PC-9 (cell line): ENCODE measurements at regions not wholly inside any gene's neighbourhood (a gene's known extent, or its start where the extent isn't known, plus 50 kb on each side); places are given as distances from the start of the nearest gene placed in this dataset.
A peak's percentile ranks its signal among the peaks of the same experiment; 100 is the strongest.

ENCODE experiments used
- BruUV-seq: library from RNA; stranded (reverse); fragments of 400-500 nt; replicated peaks from 2 replicates; lab custom pipeline; 2021; lab: Mats Ljungman, UMichigan
- CTCF ChIA-PET: fragments of 300-600 bp; sonication (Branson Sonifier 250); formaldehyde crosslinking; loops from one replicate; lab custom pipeline; 2022; ENCODE audit warnings: antibody characterized with exemption; lab: Charles Lee
- POLR2A ChIA-PET: fragments of 300-600 bp; sonication (Branson Sonifier 250); formaldehyde crosslinking; loops from one replicate; lab custom pipeline; 2022; ENCODE audit warnings: antibody characterized with exemption; ENCODE audit not compliant: unreplicated experiment; lab: Charles Lee
- DNase-seq, 2 experiments: peaks; one replicate each; pipeline versions ENCODE4 v3.0.0 to v3.0.0-alpha.2; 2015 to 2022; ENCODE audit warnings: mixed read lengths in 1 of 2
- H2AFZ ChIP-seq: fragments of 200-600 bp; sonication (generic); 2 replicates; pipeline ENCODE4 v1.8.1; 2017; ENCODE audit warnings: antibody characterized with exemption
- H3F3A ChIP-seq: fragments of 200-600 bp; sonication (generic); 2 replicates; pipeline ENCODE4 v1.8.1; 2017; ENCODE audit warnings: antibody characterized with exemption, mild to moderate bottlenecking, low read depth; ENCODE audit not compliant: insufficient read depth
- H3K27ac ChIP-seq: fragments of 200-600 bp; sonication (generic); 2 replicates; pipeline ENCODE4 v1.6.1; 2016; ENCODE audit warnings: mixed run types
- H3K27me3 ChIP-seq: fragments of 200-600 bp; sonication (generic); 2 replicates; pipeline ENCODE4 v1.6.1; 2016; ENCODE audit warnings: low read depth, mixed run types; ENCODE audit not compliant: insufficient read depth
- H3K36me3 ChIP-seq: fragments of 200-600 bp; sonication (generic); 2 replicates; pipeline ENCODE4 v1.6.1; 2016; ENCODE audit warnings: low read depth, mixed run types
- H3K4me1 ChIP-seq: fragments of 200-600 bp; sonication (generic); replicated peaks from 2 replicates; pipeline ENCODE4 v1.6.1; 2016; ENCODE audit warnings: mixed run types; ENCODE audit not compliant: insufficient read depth
- H3K4me2 ChIP-seq: fragments of 200-600 bp; sonication (generic); 2 replicates; pipeline ENCODE4 v1.6.1; 2017; ENCODE audit warnings: mixed run types
- H3K4me3 ChIP-seq: fragments of 200-600 bp; sonication (generic); 2 replicates; pipeline ENCODE4 v1.6.1; 2016; ENCODE audit warnings: mixed run types
- H3K79me2 ChIP-seq: fragments of 200-600 bp; sonication (generic); 2 replicates; pipeline ENCODE4 v1.6.1; 2017; ENCODE audit warnings: low read depth, mixed run types
- H3K9me2 ChIP-seq: fragments of 200-600 bp; sonication (generic); 2 replicates; pipeline ENCODE4 v1.8.1; 2017; ENCODE audit warnings: mild to moderate bottlenecking; ENCODE audit not compliant: insufficient read depth
- H3K9me3 ChIP-seq: fragments of 200-600 bp; sonication (generic); 2 replicates; pipeline ENCODE4 v1.8.1; 2016; ENCODE audit warnings: low read depth; ENCODE audit not compliant: insufficient read depth
- H4K20me1 ChIP-seq: fragments of 200-600 bp; sonication (generic); 2 replicates; pipeline ENCODE4 v1.8.1; 2017; ENCODE audit not compliant: insufficient read depth
- CTCF ChIP-seq: fragments of 200-600 bp; sonication (generic); conservative IDR thresholded peaks from 2 replicates; pipeline ENCODE4 v1.6.1; 2017; ENCODE audit warnings: mixed run types, antibody characterized with exemption, mild to moderate bottlenecking, moderate library complexity
- EZH2 ChIP-seq: fragments of 200-600 bp; sonication (generic); IDR thresholded peaks from 2 replicates; pipeline ENCODE4 v1.8.0; 2017; ENCODE audit warnings: antibody characterized with exemption, low read depth
- intact Hi-C: fragments of 100-400 bp; cut with micrococcal nuclease; formaldehyde crosslinking; loops from one replicate; pipeline ENCODE4 v1.10.0; 2022; ENCODE audit not compliant: unreplicated experiment

- DNase-seq = no peak
- Histone ChIP-seq H3K4me2 (no peak overlapping the region), H3F3A (no peaks in the 10 kb centered on the region; the same call in 1 of the 2 replicates), H3K27me3 (no peaks in the 10 kb centered on the region), H3K9me3 (no peaks in the 10 kb centered on the region), H3K9me2 (no peaks in the 10 kb centered on the region), H4K20me1 (no peaks in the 10 kb centered on the region), H3K79me2 (no peaks in the 10 kb centered on the region), H2AFZ (no peak overlapping the region), H3K36me3 (no peaks in the 10 kb centered on the region), H3K4me3 (no peak overlapping the region), H3K4me1 (peaks cover 6% of the 10 kb centered on the region; the same call in 1 of the 2 replicates), H3K27ac (no peak overlapping the region)
- CTCF ChIA-PET = no interaction called here
- TF ChIP-seq EZH2 = no peak
- TF ChIP-seq CTCF = no peak
- intact Hi-C loops = no loop called here
- POLR2A ChIA-PET = no interaction called here
- BruUV-seq = no TSS peak
These were observed 64.2 kb downstream of the GJA1 start for GRCh38 chr6:121499666-121500065.

GRCh38 chr6:121503589-121503991 lies 68.1 kb downstream of the GJA1 start:
- no peak overlapping the region for H3K4me3 ChIP-seq
- H3K79me2 ChIP-seq = no peaks in the 10 kb centered on the region
- ChIA-PET CTCF (no interaction called here), POLR2A (interaction anchor here (0.6 kb wide), 1 partner anchor 543 kb away, joined by 3 read pairs; no protein-coding TSS in a partner anchor)
- intact Hi-C loops = no loop called here
- H3K4me1 ChIP-seq = peaks cover 6% of the 10 kb centered on the region; the same call in 1 of the 2 replicates
- BruUV-seq = no TSS peak
- peaks cover 5% of the 10 kb centered on the region; the same call in 1 of the 2 replicates for H3K9me2 ChIP-seq
- H3K9me3 ChIP-seq = no peaks in the 10 kb centered on the region
- H3K36me3 ChIP-seq = no peaks in the 10 kb centered on the region
- H3F3A ChIP-seq = no peaks in the 10 kb centered on the region
- no peak for TF ChIP-seq CTCF
- TF ChIP-seq EZH2 = no peak
- no peaks in the 10 kb centered on the region for H3K27me3 ChIP-seq
- H3K4me2 ChIP-seq = no peak overlapping the region
- no peak for DNase-seq
- H4K20me1 ChIP-seq = no peaks in the 10 kb centered on the region
- no peak overlapping the region for H3K27ac ChIP-seq
- peak overlapping the region; percentile 6; the same call in 1 of the 2 replicates for H2AFZ ChIP-seq

GRCh38 chr6:121504227-121504626 lies 68.8 kb downstream of the GJA1 start:
- POLR2A ChIA-PET = no interaction called here
- intact Hi-C loops = no loop called here
- Histone ChIP-seq H3K4me2 (0 out of 2 replicates have a peak overlapping the region, but pooled peaks have one; percentile 1), H3F3A (no peaks in the 10 kb centered on the region), H3K4me1 (peaks cover 6% of the 10 kb centered on the region; the same call in 1 of the 2 replicates), H3K9me2 (peaks cover 5% of the 10 kb centered on the region; the same call in 1 of the 2 replicates), H3K9me3 (no peaks in the 10 kb centered on the region), H3K4me3 (no peak overlapping the region), H3K36me3 (no peaks in the 10 kb centered on the region), H3K79me2 (no peaks in the 10 kb centered on the region), H3K27me3 (no peaks in the 10 kb centered on the region), H2AFZ (peak overlapping the region; percentile 6; the same call in 1 of the 2 replicates), H3K27ac (no peak overlapping the region), H4K20me1 (no peaks in the 10 kb centered on the region)
- CTCF ChIA-PET = no interaction called here
- BruUV-seq = no TSS peak
- DNase-seq = peak in 1 of 2 experiments; percentile 51
- TF ChIP-seq EZH2 (no peak), CTCF (no peak)
